ENCODE measurements at regions not wholly inside any gene's neighbourhood (a gene's known extent, or its start where the extent isn't known, plus 50 kb on each side); places are given as distances from the start of the nearest gene placed in this dataset.

- H3K27me3 ChIP-seq, result no peaks in the 10 kb centered on the region
- DNase-seq (no peak), ATAC-seq (no peak)
- intact Hi-C loops (cut with DNase I; ENCODE audit: low total_unique reads) (no loop called here), in situ Hi-C loops (cut with MboI; ENCODE audit: low sequenced_read_pairs in 4 of 4) (no loop called here)
- no peaks in the 10 kb centered on the region for H3K4me1 ChIP-seq
- H3K36me3 ChIP-seq, result no peaks in the 10 kb centered on the region
- no peaks in the 10 kb centered on the region for H3K9me3 ChIP-seq
- no peak overlapping the region for H3K27ac ChIP-seq
- TF ChIP-seq POLR2A (IDR thresholded peaks at IDR 0.05), result no peak
- no peak for TF ChIP-seq CTCF (IDR thresholded peaks at IDR 0.05 in 4 of 5, conservative IDR thresholded peaks at IDR 0.05 in 1 of 5)
- no peak overlapping the region for H3K4me3 ChIP-seq
Observed at GRCh38 chr11:41978945-41979344, 519.5 kb upstream of the LRRC4C start.

DNA sequence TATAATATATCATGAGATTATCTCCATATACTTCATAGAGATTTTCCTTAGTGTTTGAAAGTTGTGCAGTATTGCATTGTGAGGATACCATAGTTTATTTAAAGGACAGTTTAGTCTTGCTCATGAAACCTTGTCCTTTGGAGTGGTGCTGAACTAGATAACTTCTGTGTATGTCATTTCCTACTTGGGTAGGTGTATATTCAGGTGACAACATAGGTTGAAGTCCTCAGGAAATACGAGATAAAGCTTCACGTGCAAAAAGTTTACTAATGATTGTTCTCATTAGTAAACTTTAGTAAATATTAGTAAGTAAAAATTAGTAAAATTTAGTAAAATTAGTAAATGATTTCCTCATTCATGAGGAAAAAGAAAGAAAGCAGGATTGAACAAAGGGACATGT is 521.3 kb upstream of the LRRC4C start:
- H3K36me3 ChIP-seq, result no peaks in the 10 kb centered on the region
- intact Hi-C loops (cut with DNase I; ENCODE audit: low total_unique reads) (no loop called here), in situ Hi-C loops (cut with MboI; ENCODE audit: low sequenced_read_pairs in 4 of 4) (no loop called here)
- ATAC-seq (no peak), DNase-seq (no peak)
- H3K9me3 ChIP-seq, result no peaks in the 10 kb centered on the region
- H3K27me3 ChIP-seq, result no peaks in the 10 kb centered on the region
- no peaks in the 10 kb centered on the region for H3K4me1 ChIP-seq
- no peak for TF ChIP-seq CTCF (IDR thresholded peaks at IDR 0.05 in 4 of 5, conservative IDR thresholded peaks at IDR 0.05 in 1 of 5)
- no peak for TF ChIP-seq POLR2A (IDR thresholded peaks at IDR 0.05)
- no peak overlapping the region for H3K27ac ChIP-seq
- no peak overlapping the region for H3K4me3 ChIP-seq

- in situ Hi-C loops (cut with MboI; ENCODE audit: low sequenced_read_pairs in 4 of 4) (no loop called here), intact Hi-C loops (cut with DNase I; ENCODE audit: low total_unique reads) (no loop called here)
- H3K4me1 ChIP-seq, result no peaks in the 10 kb centered on the region
- no peak for DNase-seq
- H3K27me3 ChIP-seq, result no peaks in the 10 kb centered on the region
- H3K36me3 ChIP-seq, result no peaks in the 10 kb centered on the region
- H3K4me3 ChIP-seq, result no peak overlapping the region
- no peak for TF ChIP-seq POLR2A (IDR thresholded peaks at IDR 0.05)
- TF ChIP-seq CTCF (IDR thresholded peaks at IDR 0.05 in 4 of 5, conservative IDR thresholded peaks at IDR 0.05 in 1 of 5), result no peak
- no peak for ATAC-seq
- no peak overlapping the region for H3K27ac ChIP-seq
- H3K9me3 ChIP-seq, result no peaks in the 10 kb centered on the region
Observed at GRCh38 chr11:41982276-41982675, 522.8 kb upstream of the LRRC4C start.

DNA sequence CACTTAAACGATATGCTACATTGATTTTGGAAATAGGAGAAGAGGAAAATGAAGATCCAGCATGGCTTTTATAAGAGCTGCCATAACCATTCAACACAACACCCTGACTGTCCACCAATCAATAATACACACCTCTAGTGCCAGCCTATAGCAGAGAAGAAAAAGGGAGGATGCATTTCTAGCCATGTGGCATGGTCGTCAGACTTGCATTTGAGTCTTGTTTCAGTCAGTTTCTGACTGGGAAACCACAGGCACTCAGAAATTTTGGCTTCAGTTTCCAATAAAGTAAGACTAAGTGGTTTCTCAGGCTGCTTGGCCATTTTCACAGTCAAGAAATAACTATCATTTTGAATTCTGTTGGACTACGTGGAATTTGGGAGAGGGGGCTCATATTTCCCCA is 523.5 kb upstream of the LRRC4C start:
- intact Hi-C loops (cut with DNase I; ENCODE audit: low total_unique reads), result no loop called here
- no peak overlapping the region for H3K27ac ChIP-seq

More for the DNA sequence above, 523.5 kb upstream of the LRRC4C start:
- Histone ChIP-seq H3K4me1 (no peaks in the 10 kb centered on the region), H3K36me3 (no peaks in the 10 kb centered on the region), H3K9me3 (no peaks in the 10 kb centered on the region), H3K27me3 (no peaks in the 10 kb centered on the region), H3K4me3 (no peak overlapping the region)
- TF ChIP-seq POLR2A (IDR thresholded peaks at IDR 0.05) (no peak), CTCF (IDR thresholded peaks at IDR 0.05 in 4 of 5, conservative IDR thresholded peaks at IDR 0.05 in 1 of 5) (no peak)
- DNase-seq (no peak), ATAC-seq (no peak)
- in situ Hi-C loops (cut with MboI; ENCODE audit: low sequenced_read_pairs in 4 of 4), result no loop called here
